GM21825 (cell line): ENCODE measurements at regions not wholly inside any gene's neighbourhood (a gene's known extent, or its start where the extent isn't known, plus 50 kb on each side); places are given as distances from the start of the nearest gene placed in this dataset.

Experiments
- ATAC-seq: cut with Tn5 transposase; IDR thresholded peaks from one replicate; pipeline ENCODE4 v1.9.1; 2021; ENCODE audit warnings: mild to moderate bottlenecking, moderate library complexity; ENCODE audit not compliant: unreplicated experiment

DNA sequence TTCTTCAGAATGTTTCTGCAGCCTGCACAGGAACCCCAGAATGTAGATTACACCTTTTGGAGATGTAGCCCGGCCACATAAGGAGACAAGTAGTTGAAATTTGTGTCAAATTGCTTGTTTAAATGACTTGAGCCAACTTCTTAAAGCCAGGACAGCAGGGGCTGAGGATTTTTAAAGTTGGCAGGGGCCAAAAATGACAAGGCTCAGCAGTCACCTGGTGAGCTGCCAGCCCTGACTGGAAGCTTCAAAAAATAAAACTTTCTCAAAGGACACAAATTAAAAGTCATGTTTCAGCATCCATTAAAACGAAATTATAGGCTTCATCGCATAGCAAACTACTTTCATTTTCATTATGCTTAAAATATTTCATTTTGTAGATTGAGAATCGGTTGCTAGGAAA is 340.3 kb upstream of the WWC1 start:
- ATAC-seq: no peak

DNA sequence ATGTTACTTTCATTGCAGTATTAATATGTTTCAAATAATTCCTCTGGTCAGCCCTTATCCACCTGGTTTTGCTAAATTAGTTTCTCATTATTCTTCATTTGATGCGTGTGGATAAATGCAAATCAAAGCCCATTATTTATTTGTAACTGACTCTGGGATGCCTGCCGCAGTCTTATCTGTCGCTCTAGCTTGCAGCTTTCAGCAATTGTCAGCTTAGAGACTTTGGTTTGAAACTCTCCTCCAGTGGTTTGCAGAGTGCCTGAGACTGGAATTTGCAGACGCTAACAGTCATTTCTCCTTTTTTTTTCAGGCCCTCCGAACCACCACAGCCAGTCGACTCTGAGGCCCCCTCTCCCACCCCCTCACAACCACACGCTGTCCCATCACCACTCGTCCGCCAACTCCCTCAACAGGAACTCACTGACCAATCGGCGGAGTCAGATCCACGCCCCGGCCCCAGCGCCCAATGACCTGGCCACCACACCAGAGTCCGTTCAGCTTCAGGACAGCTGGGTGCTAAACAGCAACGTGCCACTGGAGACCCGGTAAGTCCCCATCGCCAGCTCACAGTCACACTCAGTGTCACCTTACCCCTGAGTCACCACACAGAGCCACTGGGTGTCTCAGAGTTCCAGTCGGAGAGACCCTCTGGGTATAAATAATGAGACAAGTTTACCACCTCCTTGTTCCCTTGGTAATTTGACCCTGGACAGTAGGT is 339.0 kb upstream of the WWC1 start:
- no peak for ATAC-seq

DNA sequence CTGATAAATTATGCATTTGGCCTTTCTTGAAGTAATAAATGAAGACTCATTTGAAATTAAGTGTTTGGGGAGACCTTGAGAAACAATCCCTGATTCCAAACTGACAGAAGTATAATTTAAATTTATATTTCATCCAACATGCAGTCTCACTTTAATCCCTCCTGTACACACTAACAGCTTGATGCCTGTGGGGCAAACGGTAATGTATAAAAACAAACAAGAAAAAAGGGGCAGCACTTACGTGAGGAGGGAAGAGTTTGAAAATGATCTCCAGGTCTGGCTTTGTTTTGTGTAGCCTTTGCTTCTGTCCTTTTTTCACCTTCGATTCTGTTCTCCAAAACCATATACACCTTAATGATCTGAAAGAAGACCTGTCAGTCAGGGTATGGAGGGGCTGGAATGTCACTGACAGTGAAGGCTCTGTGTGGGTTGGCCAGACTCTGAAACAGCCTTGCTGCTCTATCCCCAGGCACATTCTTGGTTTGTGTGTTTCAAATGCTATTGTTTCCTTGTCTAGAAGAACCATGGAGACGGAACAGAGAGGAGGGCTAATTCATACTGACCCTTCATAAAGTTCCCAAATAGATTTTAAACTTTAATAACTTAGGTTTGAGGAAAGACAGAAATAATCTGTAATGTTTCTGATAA is 338.2 kb upstream of the WWC1 start:
- no peak for ATAC-seq

DNA sequence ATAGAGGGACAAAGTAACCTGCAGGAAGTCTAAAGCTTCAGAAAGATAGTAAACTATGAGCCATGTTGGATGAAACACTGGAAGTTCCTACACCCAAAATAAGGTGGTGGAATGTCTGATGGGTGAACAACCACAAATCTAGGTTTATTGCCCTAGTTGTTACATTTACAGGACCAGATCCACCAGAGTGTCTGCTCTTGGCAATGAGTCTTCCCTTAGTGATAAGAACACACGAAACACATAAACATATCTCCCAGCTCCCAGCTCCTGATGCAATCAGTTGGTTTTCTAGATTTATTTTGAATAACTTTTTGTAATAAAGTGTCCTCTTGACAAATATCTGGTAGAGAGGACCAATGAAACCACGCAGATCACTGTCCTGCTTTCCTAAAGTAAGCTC is 329.7 kb upstream of the WWC1 start:
- ATAC-seq: no peak

DNA sequence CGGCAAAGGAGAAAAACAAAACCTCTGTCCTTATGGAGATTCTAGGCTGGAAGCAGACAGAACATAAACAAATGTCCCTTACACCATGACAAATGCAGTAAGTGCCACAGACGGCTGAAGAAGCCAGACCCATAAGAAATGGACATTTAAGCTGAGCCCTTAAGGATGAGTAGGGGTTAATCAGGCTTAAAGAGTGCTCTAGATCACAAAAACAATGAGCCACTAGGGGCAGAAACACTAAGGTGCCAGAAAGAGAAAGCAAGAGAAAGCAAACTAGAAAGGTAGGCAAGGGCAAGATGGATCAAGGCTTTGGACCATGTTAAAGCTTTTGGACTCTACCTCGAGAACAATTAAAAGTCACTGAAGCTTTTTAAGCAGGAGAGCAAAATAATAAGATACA is 326.9 kb upstream of the WWC1 start:
- ATAC-seq: no peak

DNA sequence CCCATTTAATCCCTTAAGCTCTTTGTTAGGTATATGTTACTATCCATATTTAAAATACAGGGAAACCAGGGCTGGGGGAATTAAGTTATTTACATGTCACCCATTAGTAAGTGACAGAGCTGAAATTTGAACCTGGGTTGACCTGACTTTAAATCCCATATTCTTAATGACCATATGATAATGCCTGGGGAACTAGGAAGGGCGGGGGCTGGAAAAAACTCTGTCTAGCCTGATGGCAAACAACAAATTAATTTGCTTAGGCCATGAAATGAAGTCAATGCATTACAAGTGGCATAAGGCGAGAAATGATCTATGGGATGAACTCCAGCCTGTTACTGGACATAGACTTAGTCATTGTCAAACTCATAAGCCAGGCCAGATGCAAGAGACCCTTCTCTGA is 325.7 kb upstream of the WWC1 start:
- ATAC-seq: no peak

DNA sequence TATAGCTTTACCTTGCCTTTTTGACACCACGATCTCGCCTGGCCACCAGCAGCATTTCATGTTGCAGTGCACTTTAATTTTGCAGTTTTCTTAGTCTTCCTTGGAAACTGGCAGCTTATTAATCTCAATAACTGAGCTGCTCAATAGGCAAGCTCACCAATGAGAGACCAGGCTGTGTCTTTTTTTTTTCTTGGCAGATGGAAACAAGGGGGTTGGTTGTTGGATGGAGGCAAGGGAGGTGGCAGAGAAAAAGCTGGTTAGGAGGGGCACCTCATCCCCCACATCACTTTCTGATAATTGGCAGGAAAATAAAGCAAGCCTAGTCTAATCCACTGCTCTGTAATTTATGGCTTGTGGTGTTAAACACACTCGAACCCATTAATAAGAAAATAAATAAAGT is 324.5 kb upstream of the WWC1 start:
- no peak for ATAC-seq

DNA sequence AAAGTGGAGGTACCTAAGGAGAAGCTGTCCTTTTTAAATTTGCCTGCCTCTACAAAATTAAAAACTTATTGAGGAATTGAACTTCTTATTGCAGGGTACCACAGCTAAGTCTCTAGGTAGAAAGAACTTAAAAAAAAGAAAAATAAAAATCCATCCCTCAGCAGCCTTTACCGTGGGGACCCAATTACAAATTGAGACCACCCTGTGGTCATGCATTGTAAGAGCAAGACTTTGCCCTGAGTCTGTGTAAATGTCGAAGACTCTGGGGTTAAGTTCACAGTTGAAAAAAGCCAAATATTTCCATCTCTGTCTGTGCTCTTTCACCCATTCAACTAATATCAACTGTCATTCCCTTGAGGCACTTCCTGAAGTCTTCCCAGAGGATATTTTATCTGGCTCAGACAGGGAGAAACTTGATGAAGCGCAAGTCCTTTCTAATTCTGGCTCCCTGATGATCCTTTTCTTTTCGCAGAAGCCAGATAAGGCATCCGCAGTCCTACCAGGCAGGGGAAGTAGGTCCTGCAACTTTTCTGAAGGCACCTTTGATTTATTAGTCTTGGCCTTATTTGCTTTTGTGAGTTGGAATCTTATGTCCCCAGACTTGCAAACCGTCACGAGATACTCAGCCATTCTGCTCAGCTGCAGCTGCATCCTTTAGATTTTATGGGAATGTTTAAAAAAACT is 323.8 kb upstream of the WWC1 start:
- no peak for ATAC-seq

DNA sequence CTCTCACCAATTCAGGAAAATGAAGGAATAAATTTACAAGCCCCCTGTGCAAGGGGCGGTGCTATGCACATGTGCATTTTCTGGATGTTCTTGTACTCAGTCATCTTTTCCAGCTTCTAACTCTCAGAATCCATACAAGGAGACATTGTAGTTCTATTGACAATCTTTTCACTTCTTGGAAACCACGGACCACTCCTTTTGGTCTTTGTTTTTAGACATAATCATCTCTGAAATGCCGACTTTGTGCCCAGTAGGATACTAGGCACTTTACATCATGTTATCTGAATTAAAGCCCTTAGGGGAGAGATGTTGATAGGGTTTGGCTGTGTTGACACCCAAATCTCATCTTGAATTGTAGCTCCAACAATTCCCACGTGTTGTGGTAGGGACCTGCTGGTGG is 322.6 kb upstream of the WWC1 start:
- no peak for ATAC-seq

DNA sequence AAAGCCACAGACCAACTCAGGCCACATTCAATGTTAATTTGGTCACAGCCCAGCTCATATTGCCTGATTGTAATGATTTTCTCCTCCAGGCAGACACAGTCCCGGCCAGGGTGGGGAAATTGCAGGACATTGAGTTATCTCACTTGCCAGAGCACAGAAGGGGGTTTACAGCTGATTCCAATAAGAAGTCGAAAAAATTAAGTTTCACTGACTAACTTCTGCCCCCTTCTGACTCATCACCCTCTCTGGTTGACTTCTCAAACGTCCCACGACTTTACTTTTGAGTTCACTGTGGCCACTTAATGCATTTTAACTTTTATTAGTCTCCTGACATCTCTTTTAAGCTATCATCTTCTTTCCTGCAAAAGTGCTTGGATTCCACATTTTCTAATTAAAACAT is 321.4 kb upstream of the WWC1 start:
- ATAC-seq: no peak

DNA sequence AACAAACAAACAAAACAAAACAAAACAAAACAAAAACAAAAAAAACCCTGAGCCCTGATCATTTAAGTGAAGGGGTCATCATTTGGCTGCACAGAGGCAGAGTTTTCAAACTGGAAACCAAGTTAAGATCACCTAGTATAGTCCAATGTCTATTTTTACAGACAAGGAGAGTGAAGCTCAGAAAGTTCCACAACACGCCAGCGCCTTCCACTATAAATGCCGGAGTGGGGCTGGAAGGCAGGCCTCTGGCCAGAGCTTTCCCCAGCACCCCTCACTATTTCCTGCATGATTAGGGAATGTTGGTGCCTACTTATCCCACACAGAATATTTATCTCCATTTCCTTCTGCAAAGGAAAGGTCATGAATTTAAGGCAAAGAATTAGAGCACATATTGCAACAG is 319.7 kb upstream of the WWC1 start:
- ATAC-seq: no peak

DNA sequence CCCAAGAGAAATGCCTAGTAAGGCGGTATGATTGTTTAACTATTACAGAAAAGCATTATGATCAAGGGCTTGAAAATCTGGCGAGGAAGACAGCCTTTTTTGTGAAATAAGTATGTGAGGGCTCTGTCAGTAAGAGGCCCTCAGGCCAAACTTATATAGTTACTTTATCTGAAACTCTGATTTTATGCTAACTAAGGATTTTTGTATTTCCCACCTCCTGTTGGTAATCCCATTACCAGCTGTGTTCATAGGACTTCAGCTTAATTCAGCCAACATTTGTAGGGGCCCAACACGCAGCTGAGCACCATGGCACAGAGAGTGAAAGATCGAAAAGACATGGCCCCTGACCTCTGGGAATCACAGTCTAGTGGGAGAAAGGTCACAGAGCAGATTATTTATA is 318.3 kb upstream of the WWC1 start:
- ATAC-seq: no peak

DNA sequence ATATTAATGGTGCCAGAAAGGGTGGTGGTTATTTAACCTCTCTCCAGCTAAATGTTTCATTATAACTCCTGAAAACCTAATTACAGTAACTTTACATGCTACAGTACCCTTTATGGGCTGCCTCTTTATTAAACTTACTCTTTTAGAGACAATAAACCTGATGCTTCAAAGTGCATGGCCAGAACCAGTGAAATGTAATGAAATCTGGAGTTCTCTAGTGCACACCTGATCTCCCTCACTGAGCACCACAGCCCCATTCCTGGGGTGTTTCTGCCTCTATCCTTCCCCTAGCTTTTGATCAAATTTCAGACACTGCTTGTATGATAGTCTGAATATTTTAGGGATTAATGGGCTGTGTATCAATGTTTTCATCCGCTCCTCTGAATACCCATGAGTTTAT is 306.5 kb upstream of the WWC1 start:
- no peak for ATAC-seq

DNA sequence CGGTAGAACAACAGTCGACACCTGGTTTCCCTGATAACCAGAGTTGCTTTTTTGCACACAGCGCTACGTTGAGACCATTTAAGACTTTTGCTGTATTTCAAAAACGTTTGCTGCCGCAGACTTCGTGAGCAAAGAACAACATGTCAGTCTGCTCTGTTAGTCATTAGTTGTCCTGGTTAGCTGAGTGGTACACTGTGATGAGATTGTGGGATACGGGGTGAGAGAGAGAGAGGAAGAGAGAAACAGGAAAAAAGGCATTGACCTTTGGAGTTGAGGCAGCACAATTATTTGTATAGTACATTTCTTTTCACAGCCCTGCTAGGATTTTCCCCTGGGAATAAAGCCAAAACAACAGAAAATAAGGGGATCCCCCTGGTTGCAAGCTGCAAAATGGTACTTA is 306.1 kb upstream of the WWC1 start:
- no peak for ATAC-seq

DNA sequence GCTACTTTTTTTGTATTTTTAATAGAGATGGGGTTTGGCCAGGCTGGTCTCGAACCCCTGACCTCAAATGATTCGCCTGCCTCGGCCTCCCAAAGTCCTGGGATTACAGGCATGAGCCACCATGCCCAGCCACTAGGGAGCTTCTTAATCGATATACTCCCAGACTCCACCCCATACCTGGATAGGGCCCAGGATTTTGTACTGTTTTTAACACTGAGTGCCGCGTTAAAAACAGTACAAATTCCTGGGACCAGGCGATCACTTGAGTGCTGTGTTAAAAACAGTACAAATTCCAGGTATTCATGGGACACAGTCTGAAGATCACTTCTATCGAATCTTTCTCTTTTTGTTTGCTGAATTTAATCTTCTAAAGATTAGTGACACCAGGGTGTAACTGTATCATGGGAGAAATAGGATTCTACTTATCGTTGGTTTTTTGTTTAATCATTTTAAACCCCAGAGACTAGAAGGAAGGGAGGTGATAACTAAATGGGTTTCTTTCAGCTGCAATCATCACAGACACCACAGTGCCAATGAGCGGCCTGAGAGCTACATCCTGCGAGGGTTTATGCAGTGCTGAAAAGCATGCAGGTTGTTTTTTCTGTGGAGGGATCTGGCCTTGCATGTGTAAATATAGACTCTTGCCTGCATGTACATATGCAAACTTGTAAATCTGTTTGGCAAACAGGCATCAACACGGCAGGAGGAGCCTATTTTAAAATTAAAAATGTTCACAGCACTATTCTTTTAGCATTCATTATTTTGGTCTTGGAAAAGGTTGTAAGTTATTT is 303.8 kb upstream of the WWC1 start:
- ATAC-seq: no peak

DNA sequence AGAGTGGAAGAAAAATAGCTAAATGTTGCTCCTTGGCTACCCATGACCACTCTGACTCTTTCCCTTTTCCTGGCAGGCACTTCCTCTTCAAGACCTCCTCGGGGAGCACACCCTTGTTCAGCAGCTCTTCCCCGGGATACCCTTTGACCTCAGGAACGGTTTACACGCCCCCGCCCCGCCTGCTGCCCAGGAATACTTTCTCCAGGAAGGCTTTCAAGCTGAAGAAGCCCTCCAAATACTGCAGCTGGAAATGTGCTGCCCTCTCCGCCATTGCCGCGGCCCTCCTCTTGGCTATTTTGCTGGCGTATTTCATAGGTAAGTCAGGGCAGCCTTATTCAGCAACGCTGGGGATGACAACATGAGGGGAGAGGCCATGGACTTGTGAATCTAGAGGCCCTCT is 298.6 kb upstream of the WWC1 start:
- ATAC-seq: no peak

DNA sequence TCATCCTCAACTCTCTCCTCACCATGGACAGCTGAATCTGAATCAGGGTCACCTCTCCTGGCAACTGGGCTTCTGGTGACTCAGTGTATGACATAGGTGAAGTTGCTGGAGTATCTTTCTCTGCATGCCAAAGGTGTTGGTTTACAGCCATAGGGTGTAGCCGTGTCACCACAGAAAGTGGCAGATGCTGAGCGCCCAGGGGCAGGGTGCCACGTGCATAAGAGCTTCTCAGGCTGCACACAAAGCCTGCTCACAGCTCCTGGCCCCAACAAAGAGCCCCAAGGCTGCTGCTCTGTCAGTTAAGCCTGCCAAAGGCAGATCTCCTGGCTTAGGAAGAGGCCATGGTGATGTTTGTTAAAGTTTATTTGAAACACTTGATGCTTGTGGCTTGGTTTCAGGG is 297.7 kb upstream of the WWC1 start:
- no peak for ATAC-seq

DNA sequence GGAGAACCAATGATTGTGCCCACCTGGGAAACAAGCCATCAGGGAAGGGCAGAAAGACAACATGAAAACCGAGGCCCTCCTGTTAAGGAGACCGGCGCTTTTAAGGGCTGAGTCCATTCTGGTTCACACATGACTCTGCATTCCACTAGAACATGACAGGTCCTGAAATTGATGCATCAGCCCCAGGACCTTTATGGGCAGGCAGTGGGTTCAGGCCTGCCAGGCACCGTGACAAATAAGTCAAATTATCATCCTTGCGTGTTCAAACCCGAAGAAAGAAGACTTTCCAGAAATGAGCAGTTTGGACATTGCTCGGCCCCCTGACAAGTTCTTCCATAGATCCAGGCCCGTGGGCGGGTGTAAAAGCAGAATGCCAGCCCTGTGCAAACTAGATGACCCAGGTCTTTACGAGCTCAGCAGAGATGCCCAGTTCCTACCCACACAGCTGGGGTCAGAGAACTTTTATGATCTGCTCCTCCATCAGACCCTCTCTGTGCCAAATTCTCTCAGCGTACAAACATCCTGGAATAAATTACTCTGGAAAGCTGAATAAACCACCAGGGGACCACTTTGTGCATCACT is 295.5 kb upstream of the WWC1 start:
- no peak for ATAC-seq

DNA sequence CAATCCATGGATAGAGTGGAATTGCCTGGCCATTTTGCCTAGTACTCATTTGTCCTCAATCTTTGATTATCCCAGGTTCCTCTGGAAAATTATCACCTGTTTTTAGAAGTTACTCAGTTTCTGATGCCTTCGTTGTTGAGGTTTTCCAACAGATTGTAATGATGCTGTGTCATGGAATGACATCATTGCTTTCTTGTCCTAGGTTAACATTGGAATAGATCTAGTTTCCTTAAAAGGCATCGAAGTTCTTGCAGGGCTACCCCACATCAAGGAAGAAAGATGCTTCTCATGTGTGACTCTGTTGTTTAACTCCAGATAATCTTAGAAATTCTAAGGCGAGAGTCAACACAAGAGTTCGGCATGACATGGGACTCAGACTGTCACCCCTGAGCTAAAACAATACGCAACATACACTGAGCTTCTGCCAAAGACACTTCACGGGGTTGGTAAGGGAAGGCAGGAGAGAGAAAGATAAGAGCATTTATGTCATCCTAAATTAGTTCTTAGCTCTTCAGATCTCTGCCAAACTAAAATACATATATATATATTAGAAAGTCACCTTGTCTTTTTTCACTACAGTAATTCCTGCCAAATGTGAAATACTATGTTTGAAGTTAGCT is 293.2 kb upstream of the WWC1 start:
- ATAC-seq: no peak

DNA sequence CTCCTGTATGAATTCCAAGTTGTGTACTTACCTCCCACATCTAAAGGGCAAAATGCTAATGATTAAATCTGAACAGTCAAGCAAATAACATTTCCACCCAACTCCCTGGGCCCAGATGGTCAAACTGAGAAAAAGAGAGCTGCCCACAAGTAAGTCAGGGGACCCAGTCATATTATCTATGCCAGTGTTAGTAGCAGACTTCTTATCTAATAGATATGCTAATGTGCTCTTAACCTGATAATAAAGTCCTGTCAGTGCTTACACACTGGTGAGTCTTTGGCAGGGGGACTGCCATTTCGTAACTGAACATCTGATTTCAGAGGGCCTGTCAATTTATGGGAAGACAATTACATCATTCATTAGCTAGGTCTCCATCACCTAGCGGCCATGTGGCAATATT is 292.3 kb upstream of the WWC1 start:
- ATAC-seq: no peak

DNA sequence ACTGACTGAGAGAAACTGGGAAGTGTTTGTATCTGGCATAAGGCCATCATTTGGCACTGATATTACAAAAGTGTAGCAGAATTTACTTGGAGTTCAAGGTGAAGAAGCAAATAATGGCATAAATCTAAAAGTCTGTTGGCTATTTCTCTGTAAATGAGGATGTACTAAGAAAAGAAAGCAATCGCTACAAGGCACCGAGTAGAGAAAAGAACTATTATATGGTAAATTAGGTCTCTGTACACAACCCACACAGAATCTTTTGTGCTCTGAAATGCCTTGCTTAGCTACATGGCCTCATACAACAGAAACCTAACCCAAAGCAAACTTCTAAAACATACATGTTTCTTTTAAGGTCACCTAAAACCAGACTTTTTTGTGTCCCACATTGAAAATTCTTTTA is 290.1 kb upstream of the WWC1 start:
- no peak for ATAC-seq
